Fibroblast of skin of scalp (primary cell): ENCODE measurements at regions not wholly inside any gene's neighbourhood (a gene's known extent, or its start where the extent isn't known, plus 50 kb on each side); places are given as distances from the start of the nearest gene placed in this dataset.
A peak's percentile ranks its signal among the peaks of the same experiment; 100 is the strongest.
"Not testable (repeated sequence)": the region's sequence is repeated elsewhere in the genome, so short reads cannot be mapped to it uniquely, and the experiment has no call there.

Experiments used
- DNase-seq: peaks from one replicate; pipeline ENCODE4 v3.0.0-alpha.2; 2013

DNA sequence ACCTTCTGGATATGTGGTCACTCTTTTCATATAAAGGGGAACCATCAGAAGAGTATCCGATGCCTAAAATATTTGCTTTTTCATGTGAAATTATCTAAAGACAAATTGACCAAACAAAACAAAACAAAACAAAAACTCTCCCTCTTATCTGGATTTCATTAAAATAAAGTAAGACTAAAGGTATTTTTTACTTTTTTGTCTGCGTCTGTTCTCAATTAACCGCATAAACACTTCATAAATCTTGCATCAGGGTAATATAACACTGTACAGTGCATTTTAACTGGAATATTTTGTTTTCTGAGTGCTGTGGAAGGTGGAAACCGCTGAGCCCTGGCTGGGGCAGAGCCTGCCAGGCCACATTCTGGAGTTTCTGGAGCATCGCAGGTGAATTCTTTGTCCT is 234.1 kb upstream of the ZFP64 start:
- DNase-seq = no peak

- DNase-seq = peak; percentile 34
Measured at GRCh38 chr20:52425253-52425652, 233.7 kb upstream of the ZFP64 start.

GRCh38 chr20:52424357-52424942 is 232.9 kb upstream of the ZFP64 start:
- not testable (repeated sequence) for DNase-seq

GRCh38 chr20:52423536-52424140 is 232.1 kb upstream of the ZFP64 start:
- not testable (repeated sequence) for DNase-seq

DNA sequence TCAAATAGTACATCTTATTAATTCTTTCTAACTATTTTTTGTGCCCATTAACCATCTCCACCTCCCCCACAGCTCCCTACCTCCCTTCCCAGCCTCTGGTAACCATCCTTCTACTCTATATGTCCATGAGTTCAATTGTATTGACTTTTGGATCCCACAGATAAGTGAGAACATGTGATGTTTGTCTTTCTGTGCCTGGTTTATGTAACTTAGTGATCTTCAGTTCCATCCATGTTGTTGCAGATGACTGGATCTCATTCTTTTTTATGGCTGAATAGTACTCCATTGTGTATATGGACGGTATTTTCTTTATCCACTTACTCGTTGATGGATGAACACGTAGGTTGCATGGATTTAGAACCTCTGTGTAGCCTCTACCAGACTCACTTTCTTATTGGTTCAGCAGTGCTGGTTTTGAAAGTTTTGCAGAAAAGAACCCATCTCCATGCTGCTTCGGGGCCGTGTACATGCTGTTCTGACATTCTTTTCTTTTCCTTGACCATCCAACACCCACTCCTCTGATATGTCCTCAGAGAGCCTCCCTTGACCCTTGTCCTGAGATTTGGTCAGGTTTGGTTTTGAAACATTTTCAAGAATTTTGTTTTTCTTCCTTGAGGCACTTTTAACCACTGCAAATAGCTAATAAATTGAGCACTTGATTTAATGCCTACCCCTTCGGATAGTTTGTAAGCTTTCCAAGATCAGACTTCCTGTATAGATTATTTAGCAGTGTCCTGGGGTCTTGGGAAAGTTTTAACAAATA is 231.2 kb upstream of the ZFP64 start:
- DNase-seq = peak; percentile 35

DNA sequence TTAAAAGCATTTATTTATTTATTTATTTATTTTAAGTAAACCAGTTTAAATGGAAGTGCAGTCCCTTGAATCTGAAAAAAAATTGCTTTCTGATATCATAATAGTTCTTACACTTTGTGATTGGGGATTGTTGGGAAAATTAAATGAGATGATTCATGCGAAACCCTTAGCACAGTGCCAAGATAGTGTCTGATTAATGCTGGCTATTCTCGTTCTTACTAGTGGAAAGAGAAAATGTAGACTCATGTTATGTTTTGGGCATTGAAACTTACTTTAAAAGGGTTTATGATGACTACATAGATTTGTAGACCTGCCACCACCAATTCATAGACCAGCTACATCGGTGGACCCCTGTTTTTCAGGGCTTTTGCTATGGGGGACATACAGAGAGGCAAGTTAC is 229.2 kb upstream of the ZFP64 start:
- DNase-seq = no peak

- DNase-seq = no peak
Measured at GRCh38 chr20:52419205-52419604, 227.6 kb upstream of the ZFP64 start.

DNA sequence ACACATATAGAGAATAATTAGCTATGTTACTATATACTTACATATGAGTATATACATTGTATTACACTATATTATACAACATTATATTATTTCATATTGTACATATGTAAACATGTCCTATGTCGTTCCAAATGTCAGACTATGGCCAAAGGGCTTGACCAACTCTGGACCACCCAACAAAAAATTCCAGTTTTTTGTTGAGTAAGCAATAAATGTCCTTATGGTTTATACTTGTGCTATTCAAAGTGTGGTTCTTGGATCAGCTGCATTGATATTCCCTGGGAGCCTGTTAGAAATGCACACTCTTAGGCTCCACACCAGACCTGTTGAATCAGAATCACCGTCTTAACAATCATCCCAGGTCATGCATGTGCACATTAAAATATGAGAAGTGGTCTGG is 225.4 kb upstream of the ZFP64 start:
- DNase-seq = no peak

- DNase-seq = no peak
Measured at GRCh38 chr20:52411611-52412010, 220.0 kb upstream of the ZFP64 start.

GRCh38 chr20:52410731-52411234 is 219.2 kb upstream of the ZFP64 start:
- DNase-seq = peak; percentile 35

GRCh38 chr20:52410182-52410647 is 218.6 kb upstream of the ZFP64 start:
- peak; percentile 65 for DNase-seq

DNA sequence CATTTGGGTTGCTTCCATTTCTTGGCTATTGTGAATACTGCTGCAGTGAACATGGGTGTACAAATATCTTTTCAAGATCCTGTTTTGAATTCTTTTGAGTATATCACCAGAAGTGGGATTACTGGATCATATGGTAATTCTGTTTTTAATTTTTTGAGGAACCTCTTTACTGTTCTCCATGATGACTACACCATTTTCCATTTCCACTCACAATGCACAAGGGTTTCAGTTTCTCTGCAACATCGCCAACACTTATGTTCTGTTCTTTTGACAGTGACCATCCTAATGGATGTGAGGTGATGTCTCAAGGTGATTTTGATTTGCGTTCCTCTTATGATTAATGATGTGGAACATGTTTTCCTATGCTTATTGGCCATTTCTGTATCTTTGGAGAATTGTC is 214.4 kb upstream of the ZFP64 start:
- DNase-seq = no peak

- no peak for DNase-seq
Measured at GRCh38 chr20:52405417-52405816, 213.8 kb upstream of the ZFP64 start.

- DNase-seq = no peak
Measured at GRCh38 chr20:52404671-52405070, 213.1 kb upstream of the ZFP64 start.

GRCh38 chr20:52402950-52403349 is 211.4 kb upstream of the ZFP64 start:
- no peak for DNase-seq

GRCh38 chr20:52402514-52402913 is 210.9 kb upstream of the ZFP64 start:
- DNase-seq = peak; percentile 49

DNA sequence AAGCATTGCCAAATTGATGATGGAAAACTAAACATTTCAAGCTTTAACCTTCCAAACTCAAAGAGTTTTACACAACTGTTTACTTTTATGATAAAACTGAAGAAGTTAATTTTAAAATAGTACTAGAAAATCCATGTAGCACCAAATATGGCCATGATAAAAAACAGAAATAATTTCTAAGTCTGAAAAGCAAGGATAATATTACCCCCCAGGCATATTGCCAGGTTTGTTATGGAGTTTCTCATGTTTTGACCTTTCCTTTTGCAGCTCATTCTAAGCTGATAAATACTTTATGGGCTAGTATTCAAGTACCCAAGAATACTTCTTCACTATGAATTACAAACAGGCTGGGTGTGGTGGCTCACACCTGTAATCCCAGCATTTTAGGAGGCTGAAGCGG is 209.9 kb upstream of the ZFP64 start:
- DNase-seq = no peak

DNA sequence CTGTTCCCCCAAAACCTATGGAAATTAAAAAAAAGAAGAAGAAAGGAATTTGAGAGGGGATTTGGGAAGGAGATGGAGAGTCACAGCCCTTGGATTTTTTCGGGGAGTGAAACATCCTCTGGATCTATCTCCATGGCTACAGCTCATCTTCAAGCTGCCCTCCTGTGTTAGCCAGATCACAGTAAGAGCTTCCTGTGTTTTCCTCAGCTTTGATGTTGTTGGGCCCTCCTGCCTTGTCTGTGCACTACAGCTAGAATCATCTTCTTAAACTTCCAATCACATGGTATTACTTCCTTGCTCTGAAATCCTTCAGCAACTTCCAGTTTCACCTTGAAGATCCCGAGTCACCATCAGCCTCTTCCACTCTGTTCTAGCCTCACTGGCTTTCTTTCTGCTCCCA is 207.8 kb upstream of the ZFP64 start:
- no peak for DNase-seq

GRCh38 chr20:52389606-52390005 is 198.0 kb upstream of the ZFP64 start:
- no peak for DNase-seq

DNA sequence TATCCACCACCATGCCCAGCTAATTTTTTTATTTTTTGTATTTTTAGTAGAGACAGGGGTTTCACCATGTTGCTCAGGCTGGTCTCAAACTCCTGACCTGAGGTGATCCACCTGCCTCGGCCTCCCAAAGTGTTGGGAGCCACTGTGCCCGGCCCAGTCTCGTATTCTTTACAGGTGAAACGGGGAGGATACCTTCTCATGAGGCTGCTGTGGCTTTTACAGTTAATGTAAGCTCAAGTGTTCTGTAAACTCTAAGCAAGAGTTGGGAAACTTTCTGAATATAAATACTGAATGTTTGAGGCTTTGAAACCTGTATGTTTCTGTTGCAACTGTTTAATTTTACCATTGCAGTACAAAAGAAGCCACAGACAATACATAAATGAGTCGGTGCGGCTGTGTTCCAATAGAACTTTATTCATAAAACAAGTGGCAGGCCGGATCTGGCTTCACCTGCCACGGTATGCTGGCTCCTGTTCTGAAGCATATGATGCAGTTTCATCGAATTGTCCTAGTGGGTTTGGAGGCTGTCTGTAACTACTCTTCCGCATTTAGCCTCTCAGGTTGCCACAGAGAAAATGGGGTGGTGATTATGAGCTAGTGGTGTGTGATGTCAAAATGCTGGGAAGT is 192.5 kb upstream of the ZFP64 start:
- DNase-seq = no peak

- DNase-seq = no peak
Measured at GRCh38 chr20:52382933-52383332, 191.4 kb upstream of the ZFP64 start.

GRCh38 chr20:52379723-52380336 is 188.3 kb upstream of the ZFP64 start:
- peak; percentile 36 for DNase-seq

- no peak for DNase-seq
Measured at GRCh38 chr20:52372169-52372568, 180.6 kb upstream of the ZFP64 start.
